HEK293 (cell line): ENCODE measurements at regions not wholly inside any gene's neighbourhood (a gene's known extent, or its start where the extent isn't known, plus 50 kb on each side); places are given as distances from the start of the nearest gene placed in this dataset.

Experiments
- CTCF ChIP-seq: fragments of 450-650 bp; formaldehyde crosslinking; IDR thresholded peaks from 2 replicates; pipeline ENCODE4 v1.5.1; 2016; ENCODE audit warnings: missing biosample characterization, missing genetic modification characterization
- PBX3 ChIP-seq: sonication (generic); formaldehyde crosslinking; IDR thresholded peaks from 2 replicates; pipeline ENCODE4 v1.8.1; 2022; ENCODE audit warnings: mild to moderate bottlenecking, moderate library complexity, missing genetic modification reagents
- ZBTB1 ChIP-seq: fragments of 450-650 bp; formaldehyde crosslinking; IDR thresholded peaks from 2 replicates; pipeline ENCODE4 v1.5.1; 2016; ENCODE audit warnings: missing biosample characterization, missing genetic modification characterization
- ZNF133 ChIP-seq: fragments of 450-650 bp; formaldehyde crosslinking; IDR thresholded peaks from 2 replicates; pipeline ENCODE4 v1.5.1; 2016; ENCODE audit warnings: missing biosample characterization, missing genetic modification characterization
- ZNF140 ChIP-seq: fragments of 450-650 bp; formaldehyde crosslinking; IDR thresholded peaks from 2 replicates; pipeline ENCODE4 v1.5.1; 2016; ENCODE audit warnings: missing biosample characterization, missing genetic modification characterization
- ZNF311 ChIP-seq: fragments of 450-650 bp; formaldehyde crosslinking; IDR thresholded peaks from 2 replicates; pipeline ENCODE4 v1.5.1; 2017; ENCODE audit warnings: missing biosample characterization, missing genetic modification characterization, borderline replicate concordance
- ZNF544 ChIP-seq: fragments of 450-650 bp; formaldehyde crosslinking; IDR thresholded peaks from 2 replicates; pipeline ENCODE4 v1.5.0; 2017; ENCODE audit warnings: missing biosample characterization, missing genetic modification characterization
- ZNF76 ChIP-seq: fragments of 450-650 bp; formaldehyde crosslinking; IDR thresholded peaks from 2 replicates; pipeline ENCODE4; 2016; ENCODE audit warnings: low read depth, missing biosample characterization, missing genetic modification characterization, borderline replicate concordance
- TF ChIP-seq, protein P1 (sequence below): fragments of 450-650 bp; formaldehyde crosslinking; IDR thresholded peaks from 2 replicates; pipeline ENCODE4 v1.5.1; 2017; ENCODE audit warnings: missing biosample characterization, missing genetic modification characterization
- TF ChIP-seq, protein P2 (sequence below): fragments of 450-650 bp; IDR thresholded peaks from 2 replicates; pipeline ENCODE4 v1.5.1; 2018; ENCODE audit warnings: missing biosample characterization, mild to moderate bottlenecking, missing genetic modification characterization
- TF ChIP-seq, protein P3 (sequence below): fragments of 450-650 bp; formaldehyde crosslinking; IDR thresholded peaks from 2 replicates; pipeline ENCODE4 v1.5.1; 2016; ENCODE audit warnings: missing biosample characterization, missing genetic modification characterization, borderline replicate concordance

DNA sequence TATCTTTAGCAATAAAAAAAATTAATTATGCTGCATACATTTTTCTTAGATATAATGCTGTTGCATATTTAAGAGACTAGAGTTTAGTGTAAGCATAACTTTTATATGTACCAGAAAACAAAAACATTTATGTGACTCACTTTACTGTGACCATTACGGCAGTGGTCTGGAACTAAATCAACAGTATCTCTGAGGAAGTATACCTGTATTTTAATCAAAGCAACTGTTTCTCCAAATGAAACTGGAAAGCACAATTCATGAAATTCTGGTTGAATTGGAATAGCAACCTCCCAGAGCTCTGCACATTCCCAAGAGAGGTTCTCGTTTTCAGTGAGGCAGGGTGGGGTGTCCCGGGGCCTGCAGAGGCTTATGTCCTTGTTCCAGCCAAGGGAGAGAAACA is 112.2 kb upstream of the TACR1 start:
- TF ChIP-seq ZNF133 (tag by site-specific recombination) (no peak), CTCF (tag by site-specific recombination) (no peak), ZNF311 (tag by site-specific recombination) (no peak), ZNF140 (tag by site-specific recombination) (no peak), ZBTB1 (tag by site-specific recombination) (no peak), ZNF544 (tag by site-specific recombination) (no peak), PBX3 (CRISPR knock-in tag) (no peak), ZNF76 (tag by site-specific recombination) (no peak)
- TF ChIP-seq, protein P1, sequence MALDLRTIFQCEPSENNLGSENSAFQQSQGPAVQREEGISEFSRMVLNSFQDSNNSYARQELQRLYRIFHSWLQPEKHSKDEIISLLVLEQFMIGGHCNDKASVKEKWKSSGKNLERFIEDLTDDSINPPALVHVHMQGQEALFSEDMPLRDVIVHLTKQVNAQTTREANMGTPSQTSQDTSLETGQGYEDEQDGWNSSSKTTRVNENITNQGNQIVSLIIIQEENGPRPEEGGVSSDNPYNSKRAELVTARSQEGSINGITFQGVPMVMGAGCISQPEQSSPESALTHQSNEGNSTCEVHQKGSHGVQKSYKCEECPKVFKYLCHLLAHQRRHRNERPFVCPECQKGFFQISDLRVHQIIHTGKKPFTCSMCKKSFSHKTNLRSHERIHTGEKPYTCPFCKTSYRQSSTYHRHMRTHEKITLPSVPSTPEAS (tag by site-specific recombination), result no peak
- TF ChIP-seq, protein P2, sequence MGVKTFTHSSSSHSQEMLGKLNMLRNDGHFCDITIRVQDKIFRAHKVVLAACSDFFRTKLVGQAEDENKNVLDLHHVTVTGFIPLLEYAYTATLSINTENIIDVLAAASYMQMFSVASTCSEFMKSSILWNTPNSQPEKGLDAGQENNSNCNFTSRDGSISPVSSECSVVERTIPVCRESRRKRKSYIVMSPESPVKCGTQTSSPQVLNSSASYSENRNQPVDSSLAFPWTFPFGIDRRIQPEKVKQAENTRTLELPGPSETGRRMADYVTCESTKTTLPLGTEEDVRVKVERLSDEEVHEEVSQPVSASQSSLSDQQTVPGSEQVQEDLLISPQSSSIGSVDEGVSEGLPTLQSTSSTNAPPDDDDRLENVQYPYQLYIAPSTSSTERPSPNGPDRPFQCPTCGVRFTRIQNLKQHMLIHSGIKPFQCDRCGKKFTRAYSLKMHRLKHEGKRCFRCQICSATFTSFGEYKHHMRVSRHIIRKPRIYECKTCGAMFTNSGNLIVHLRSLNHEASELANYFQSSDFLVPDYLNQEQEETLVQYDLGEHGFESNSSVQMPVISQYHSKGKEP (tag by site-specific recombination), result no peak
- TF ChIP-seq, protein P3, sequence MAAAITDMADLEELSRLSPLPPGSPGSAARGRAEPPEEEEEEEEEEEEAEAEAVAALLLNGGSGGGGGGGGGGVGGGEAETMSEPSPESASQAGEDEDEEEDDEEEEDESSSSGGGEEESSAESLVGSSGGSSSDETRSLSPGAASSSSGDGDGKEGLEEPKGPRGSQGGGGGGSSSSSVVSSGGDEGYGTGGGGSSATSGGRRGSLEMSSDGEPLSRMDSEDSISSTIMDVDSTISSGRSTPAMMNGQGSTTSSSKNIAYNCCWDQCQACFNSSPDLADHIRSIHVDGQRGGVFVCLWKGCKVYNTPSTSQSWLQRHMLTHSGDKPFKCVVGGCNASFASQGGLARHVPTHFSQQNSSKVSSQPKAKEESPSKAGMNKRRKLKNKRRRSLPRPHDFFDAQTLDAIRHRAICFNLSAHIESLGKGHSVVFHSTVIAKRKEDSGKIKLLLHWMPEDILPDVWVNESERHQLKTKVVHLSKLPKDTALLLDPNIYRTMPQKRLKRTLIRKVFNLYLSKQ (tag by site-specific recombination), result no peak
